HFFc6 (cell line): ENCODE measurements at regions not wholly inside any gene's neighbourhood (a gene's known extent, or its start where the extent isn't known, plus 50 kb on each side); places are given as distances from the start of the nearest gene placed in this dataset.

ENCODE experiments used
- DNase-seq: peaks from one replicate; pipeline ENCODE4 v3.0.0-alpha.2; 2018
- H3K27ac Mint-ChIP-seq: 2 replicates; pipeline ENCODE4 v1.8.0; 2020; ENCODE audit warnings: mild to moderate bottlenecking, mixed read lengths
- H3K27me3 Mint-ChIP-seq: 2 replicates; pipeline ENCODE4 v1.8.0; 2021; ENCODE audit warnings: mild to moderate bottlenecking, moderate library complexity, mixed read lengths; ENCODE audit not compliant: insufficient read depth
- H3K36me3 Mint-ChIP-seq: 2 replicates; pipeline ENCODE4 v1.8.0; 2021; ENCODE audit warnings: low read depth, mixed read lengths
- H3K4me1 Mint-ChIP-seq: 2 replicates; pipeline ENCODE4 v1.8.0; 2020; ENCODE audit warnings: low read depth, mixed read lengths
- H3K4me3 Mint-ChIP-seq: 2 replicates; pipeline ENCODE4 v1.8.0; 2020; ENCODE audit warnings: mild to moderate bottlenecking, moderate library complexity, mixed read lengths
- H3K9me3 Mint-ChIP-seq: 2 replicates; pipeline ENCODE4 v1.8.0; 2020; ENCODE audit warnings: mild to moderate bottlenecking, mixed read lengths
- CTCF ChIP-seq: fragments of 200-600 bp; sonication (generic); IDR thresholded peaks from 2 replicates; pipeline ENCODE4 v1.5.0; 2021; ENCODE audit warnings: antibody characterized with exemption, mild to moderate bottlenecking

- Mint-ChIP-seq H3K4me1 (no peaks in the 10 kb centered on the region), H3K27me3 (peaks cover 5% of the 10 kb centered on the region; the same call in 1 of the 2 replicates), H3K9me3 (peaks cover 42% of the 10 kb centered on the region), H3K4me3 (no peak overlapping the region), H3K27ac (no peak overlapping the region), H3K36me3 (no peaks in the 10 kb centered on the region)
- no peak for DNase-seq
- no peak for TF ChIP-seq CTCF
Measured at GRCh38 chr3:65024148-65024547, 336.3 kb upstream of the ADAMTS9 start.

- Mint-ChIP-seq H3K36me3 (no peaks in the 10 kb centered on the region; the same call in 1 of the 2 replicates), H3K27me3 (peaks cover 2% of the 10 kb centered on the region; the same call in 1 of the 2 replicates), H3K4me1 (no peaks in the 10 kb centered on the region), H3K27ac (no peak overlapping the region), H3K4me3 (no peak overlapping the region), H3K9me3 (peaks cover 37% of the 10 kb centered on the region)
- no peak for TF ChIP-seq CTCF
- DNase-seq: no peak
Measured at GRCh38 chr3:65020281-65021160, 332.7 kb upstream of the ADAMTS9 start.

GRCh38 chr3:65019443-65020055 is 331.7 kb upstream of the ADAMTS9 start:
- H3K9me3 Mint-ChIP-seq: peaks cover 37% of the 10 kb centered on the region
- H3K27me3 Mint-ChIP-seq: peaks cover 2% of the 10 kb centered on the region; the same call in 1 of the 2 replicates
- no peak for TF ChIP-seq CTCF
- DNase-seq: no peak
- H3K4me3 Mint-ChIP-seq: no peak overlapping the region
- no peaks in the 10 kb centered on the region for H3K4me1 Mint-ChIP-seq
- H3K27ac Mint-ChIP-seq: no peak overlapping the region
- no peaks in the 10 kb centered on the region; the same call in 1 of the 2 replicates for H3K36me3 Mint-ChIP-seq

- no peaks in the 10 kb centered on the region for H3K4me1 Mint-ChIP-seq
Measured at GRCh38 chr3:65018801-65019200, 331.0 kb upstream of the ADAMTS9 start.

GRCh38 chr3:65017359-65017758 is 329.6 kb upstream of the ADAMTS9 start:
- H3K36me3 Mint-ChIP-seq: peaks cover 3% of the 10 kb centered on the region; the same call in 1 of the 2 replicates
- no peak for TF ChIP-seq CTCF
- peaks cover 25% of the 10 kb centered on the region for H3K9me3 Mint-ChIP-seq
- no peak overlapping the region for H3K27ac Mint-ChIP-seq
- H3K27me3 Mint-ChIP-seq: no peaks in the 10 kb centered on the region
- H3K4me3 Mint-ChIP-seq: no peak overlapping the region
- no peaks in the 10 kb centered on the region for H3K4me1 Mint-ChIP-seq
- no peak for DNase-seq

More at GRCh38 chr3:65018801-65019200, 331.0 kb upstream of the ADAMTS9 start:
- Mint-ChIP-seq H3K27me3 (peaks cover 2% of the 10 kb centered on the region; the same call in 1 of the 2 replicates), H3K4me3 (no peak overlapping the region), H3K36me3 (no peaks in the 10 kb centered on the region; the same call in 1 of the 2 replicates), H3K9me3 (peaks cover 29% of the 10 kb centered on the region), H3K27ac (no peak overlapping the region)
- TF ChIP-seq CTCF: no peak
- DNase-seq: no peak
